DOHH2 (cell line): ENCODE measurements at regions not wholly inside any gene's neighbourhood (a gene's known extent, or its start where the extent isn't known, plus 50 kb on each side); places are given as distances from the start of the nearest gene placed in this dataset.

Experiments
- H3F3A ChIP-seq: fragments of 200-600 bp; sonication (generic), shearing (Covaris generic); 2 replicates; pipeline ENCODE4 v1.6.0; 2016; ENCODE audit warnings: antibody characterized with exemption, mild to moderate bottlenecking; ENCODE audit not compliant: control insufficient read depth, insufficient read depth
- H3K27ac ChIP-seq: fragments of 200-600 bp; sonication (generic); 2 replicates; pipeline ENCODE4 v1.5.1; 2014; ENCODE audit warnings: low read depth, mild to moderate bottlenecking, low read length, moderate library complexity
- H3K27me3 ChIP-seq: fragments of 200-600 bp; sonication (generic); 2 replicates; pipeline ENCODE4 v1.6.1; 2014; ENCODE audit warnings: mild to moderate bottlenecking, low read length, mixed read lengths; ENCODE audit not compliant: control insufficient read depth
- H3K36me3 ChIP-seq: fragments of 200-600 bp; sonication (generic); 2 replicates; pipeline ENCODE4 v1.6.1; 2014; ENCODE audit warnings: mild to moderate bottlenecking, low read length, moderate library complexity, mixed read lengths; ENCODE audit not compliant: control insufficient read depth
- H3K4me1 ChIP-seq: fragments of 200-600 bp; sonication (generic); 2 replicates; pipeline ENCODE4 v1.6.1; 2014; ENCODE audit warnings: mild to moderate bottlenecking, low read length, mixed read lengths; ENCODE audit not compliant: control insufficient read depth
- H3K4me2 ChIP-seq: fragments of 200-600 bp; sonication (generic); 2 replicates; pipeline ENCODE4 v1.6.0; 2014; ENCODE audit warnings: mild to moderate bottlenecking, low read length, moderate library complexity
- H3K4me3 ChIP-seq: fragments of 200-600 bp; sonication (generic); 2 replicates; pipeline ENCODE4 v1.5.1; 2014; ENCODE audit warnings: mild to moderate bottlenecking, low read length, mixed read lengths
- H3K79me2 ChIP-seq: fragments of 200-600 bp; sonication (generic); 2 replicates; pipeline ENCODE4 v1.6.1; 2014; ENCODE audit warnings: mild to moderate bottlenecking, low read length, mixed read lengths; ENCODE audit not compliant: control insufficient read depth
- H3K9me2 ChIP-seq: fragments of 200-600 bp; sonication (generic); replicated peaks from 2 replicates; pipeline ENCODE4 v1.6.1; 2014; ENCODE audit warnings: mild to moderate bottlenecking, low read length, mixed read lengths; ENCODE audit not compliant: control insufficient read depth
- H3K9me3 ChIP-seq: fragments of 200-600 bp; sonication (generic); 2 replicates; pipeline ENCODE4 v1.6.1; 2014; ENCODE audit warnings: antibody characterized with exemption, low read length, mixed read lengths; ENCODE audit not compliant: control insufficient read depth, insufficient read depth
- H4K20me1 ChIP-seq: fragments of 200-600 bp; sonication (generic); 2 replicates; pipeline ENCODE4 v1.6.0; 2014; ENCODE audit warnings: low read depth, mild to moderate bottlenecking, antibody characterized with exemption, low read length, moderate library complexity; ENCODE audit not compliant: control insufficient read depth, insufficient read depth
- EZH2phosphoT487 ChIP-seq: fragments of 200-600 bp; sonication (generic); IDR thresholded peaks from 2 replicates; pipeline ENCODE4 v1.6.1; 2017; ENCODE audit warnings: borderline replicate concordance, mild to moderate bottlenecking, antibody characterized with exemption, low read length, moderate library complexity, mixed read lengths
- TF ChIP-seq, protein P1 (sequence below): fragments of 200-600 bp; sonication (generic); IDR thresholded peaks from one replicate; pipeline ENCODE4 v1.5.1; 2014; ENCODE audit warnings: antibody characterized with exemption, mild to moderate bottlenecking, low read depth, low read length; ENCODE audit not compliant: poor library complexity, severe bottlenecking

DNA sequence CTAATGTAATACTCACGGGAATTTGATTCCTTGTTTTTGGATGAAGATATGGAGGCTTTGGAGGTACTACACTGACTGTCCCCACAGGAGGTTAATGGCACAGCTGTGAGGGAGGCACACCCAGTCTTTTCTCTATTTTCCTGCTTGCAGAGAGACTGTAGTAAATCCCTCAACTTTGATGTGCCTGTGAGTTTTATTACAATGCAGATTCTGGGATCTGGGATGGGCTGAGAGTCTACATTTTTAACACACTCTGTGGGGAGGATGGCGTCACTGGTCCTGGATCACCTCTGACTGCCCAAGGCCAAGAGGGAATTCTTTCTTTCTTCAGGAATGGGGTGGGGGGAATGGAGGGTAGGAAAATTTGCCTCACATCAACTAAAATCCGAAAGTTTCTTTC, 80.2 kb upstream of the NTM start:
- no peaks in the 10 kb centered on the region for H3K9me2 ChIP-seq
- no peaks in the 10 kb centered on the region for H3K79me2 ChIP-seq
- no peak overlapping the region for H3K4me3 ChIP-seq
- H3K9me3 ChIP-seq: no peaks in the 10 kb centered on the region
- H3F3A ChIP-seq: no peaks in the 10 kb centered on the region
- no peak overlapping the region for H3K27ac ChIP-seq
- H4K20me1 ChIP-seq: no peaks in the 10 kb centered on the region
- TF ChIP-seq EZH2phosphoT487: no peak
- TF ChIP-seq, protein P1, sequence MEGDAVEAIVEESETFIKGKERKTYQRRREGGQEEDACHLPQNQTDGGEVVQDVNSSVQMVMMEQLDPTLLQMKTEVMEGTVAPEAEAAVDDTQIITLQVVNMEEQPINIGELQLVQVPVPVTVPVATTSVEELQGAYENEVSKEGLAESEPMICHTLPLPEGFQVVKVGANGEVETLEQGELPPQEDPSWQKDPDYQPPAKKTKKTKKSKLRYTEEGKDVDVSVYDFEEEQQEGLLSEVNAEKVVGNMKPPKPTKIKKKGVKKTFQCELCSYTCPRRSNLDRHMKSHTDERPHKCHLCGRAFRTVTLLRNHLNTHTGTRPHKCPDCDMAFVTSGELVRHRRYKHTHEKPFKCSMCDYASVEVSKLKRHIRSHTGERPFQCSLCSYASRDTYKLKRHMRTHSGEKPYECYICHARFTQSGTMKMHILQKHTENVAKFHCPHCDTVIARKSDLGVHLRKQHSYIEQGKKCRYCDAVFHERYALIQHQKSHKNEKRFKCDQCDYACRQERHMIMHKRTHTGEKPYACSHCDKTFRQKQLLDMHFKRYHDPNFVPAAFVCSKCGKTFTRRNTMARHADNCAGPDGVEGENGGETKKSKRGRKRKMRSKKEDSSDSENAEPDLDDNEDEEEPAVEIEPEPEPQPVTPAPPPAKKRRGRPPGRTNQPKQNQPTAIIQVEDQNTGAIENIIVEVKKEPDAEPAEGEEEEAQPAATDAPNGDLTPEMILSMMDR: no peak
- no peaks in the 10 kb centered on the region for H3K4me1 ChIP-seq
- no peaks in the 10 kb centered on the region for H3K36me3 ChIP-seq
- H3K4me2 ChIP-seq: no peak overlapping the region
- no peaks in the 10 kb centered on the region for H3K27me3 ChIP-seq

DNA sequence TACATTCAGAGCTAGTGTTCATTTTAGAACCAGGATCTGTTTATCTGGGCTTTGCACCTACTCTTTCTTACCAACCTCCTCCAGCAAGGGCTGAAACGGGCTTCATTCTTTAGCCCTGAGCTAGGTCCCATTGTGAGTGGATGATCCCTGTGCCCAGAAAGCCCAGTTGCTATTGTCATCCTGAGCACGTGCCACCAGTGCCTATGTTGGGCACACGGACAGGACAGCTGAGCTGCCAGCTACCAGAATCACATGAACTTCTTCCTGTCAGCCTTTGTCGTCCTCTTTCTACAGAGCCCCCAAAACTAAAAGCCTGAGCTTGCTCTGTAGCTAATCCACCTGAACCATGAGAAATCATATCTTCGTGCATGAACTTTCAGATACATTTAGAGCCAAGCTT, 74.4 kb upstream of the NTM start:
- no peaks in the 10 kb centered on the region for H4K20me1 ChIP-seq
- TF ChIP-seq EZH2phosphoT487: no peak
- TF ChIP-seq, protein P1: no peak
- no peak overlapping the region for H3K4me2 ChIP-seq
- H3K4me3 ChIP-seq: no peak overlapping the region
- no peaks in the 10 kb centered on the region for H3K9me2 ChIP-seq
- H3K27me3 ChIP-seq: no peaks in the 10 kb centered on the region
- H3K79me2 ChIP-seq: no peaks in the 10 kb centered on the region
- H3K4me1 ChIP-seq: no peaks in the 10 kb centered on the region
- no peak overlapping the region for H3K27ac ChIP-seq
- H3K9me3 ChIP-seq: no peaks in the 10 kb centered on the region
- H3K36me3 ChIP-seq: no peaks in the 10 kb centered on the region
- H3F3A ChIP-seq: no peaks in the 10 kb centered on the region

DNA sequence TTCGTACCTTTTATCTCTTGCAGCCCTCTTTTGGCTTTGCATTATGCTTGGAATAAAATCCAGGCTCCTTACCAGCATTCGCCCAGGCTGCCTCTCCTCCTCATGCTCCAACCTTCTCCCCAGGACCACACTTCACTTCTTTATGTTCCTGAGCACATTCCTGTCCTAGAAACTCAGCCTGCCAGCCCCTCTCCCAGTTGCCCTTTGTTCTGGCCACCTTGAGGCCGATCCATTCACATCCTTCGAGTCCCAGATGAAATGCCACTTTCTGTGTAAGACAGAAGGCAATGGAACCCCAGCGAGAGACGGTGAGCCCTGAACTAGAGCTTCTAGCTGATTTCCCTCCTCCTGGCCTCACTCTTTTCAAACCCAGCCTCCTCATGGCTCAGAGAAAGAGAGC, 73.0 kb upstream of the NTM start:
- Histone ChIP-seq H3K4me1 (no peaks in the 10 kb centered on the region), H3K9me2 (no peaks in the 10 kb centered on the region), H3K4me3 (no peak overlapping the region), H3K27ac (no peak overlapping the region), H3K9me3 (no peaks in the 10 kb centered on the region), H3K36me3 (no peaks in the 10 kb centered on the region), H3F3A (no peaks in the 10 kb centered on the region), H3K27me3 (no peaks in the 10 kb centered on the region), H3K79me2 (no peaks in the 10 kb centered on the region), H3K4me2 (no peak overlapping the region), H4K20me1 (no peaks in the 10 kb centered on the region)
- no peak for TF ChIP-seq EZH2phosphoT487
- TF ChIP-seq, protein P1: no peak
